Body of pancreas (tissue), 4 donors: ENCODE measurements at regions not wholly inside any gene's neighbourhood (a gene's known extent, or its start where the extent isn't known, plus 50 kb on each side); places are given as distances from the start of the nearest gene placed in this dataset.

ENCODE experiments used
- POLR2A ChIP-seq, 3 donors: fragments of 450-650 bp; IDR thresholded peaks; one replicate each; pipeline ENCODE4 v1.6.1; 2016; ENCODE audit warnings: antibody characterized with exemption in 3 of 3, mild to moderate bottlenecking in 2 of 3
- TF ChIP-seq, protein P1 (sequence below), 7 experiments: fragments of 450-650 bp in 4 of 7; fragments of 200-600 bp in 3 of 7; sonication (generic) in 3 of 7; IDR thresholded peaks; one replicate each; pipeline ENCODE4 v1.5.1; 2016 to 2019; ENCODE audit warnings: antibody characterized with exemption in 7 of 7

DNA sequence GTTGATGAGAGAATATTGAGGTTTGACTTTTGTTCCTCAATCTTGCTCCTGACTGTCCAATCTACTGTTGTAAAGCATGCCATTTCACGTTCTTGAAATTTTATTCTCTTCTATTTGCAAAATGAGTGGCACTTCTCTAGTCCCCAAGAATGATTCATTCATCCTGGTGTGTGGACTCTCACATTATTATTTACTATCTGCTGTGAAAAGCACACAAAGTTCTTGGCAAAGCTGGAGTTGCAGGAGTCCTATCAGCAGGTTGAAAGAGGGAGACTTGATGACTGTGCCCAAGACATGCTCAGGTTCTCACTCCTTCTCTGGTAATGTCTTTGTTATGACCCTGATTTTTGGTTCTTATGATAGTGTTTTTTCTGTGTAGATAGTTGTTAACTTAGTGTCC, 382.6 kb downstream of the DMRTA1 start:
- TF ChIP-seq, protein P1, sequence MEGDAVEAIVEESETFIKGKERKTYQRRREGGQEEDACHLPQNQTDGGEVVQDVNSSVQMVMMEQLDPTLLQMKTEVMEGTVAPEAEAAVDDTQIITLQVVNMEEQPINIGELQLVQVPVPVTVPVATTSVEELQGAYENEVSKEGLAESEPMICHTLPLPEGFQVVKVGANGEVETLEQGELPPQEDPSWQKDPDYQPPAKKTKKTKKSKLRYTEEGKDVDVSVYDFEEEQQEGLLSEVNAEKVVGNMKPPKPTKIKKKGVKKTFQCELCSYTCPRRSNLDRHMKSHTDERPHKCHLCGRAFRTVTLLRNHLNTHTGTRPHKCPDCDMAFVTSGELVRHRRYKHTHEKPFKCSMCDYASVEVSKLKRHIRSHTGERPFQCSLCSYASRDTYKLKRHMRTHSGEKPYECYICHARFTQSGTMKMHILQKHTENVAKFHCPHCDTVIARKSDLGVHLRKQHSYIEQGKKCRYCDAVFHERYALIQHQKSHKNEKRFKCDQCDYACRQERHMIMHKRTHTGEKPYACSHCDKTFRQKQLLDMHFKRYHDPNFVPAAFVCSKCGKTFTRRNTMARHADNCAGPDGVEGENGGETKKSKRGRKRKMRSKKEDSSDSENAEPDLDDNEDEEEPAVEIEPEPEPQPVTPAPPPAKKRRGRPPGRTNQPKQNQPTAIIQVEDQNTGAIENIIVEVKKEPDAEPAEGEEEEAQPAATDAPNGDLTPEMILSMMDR (IDR thresholded peaks at IDR 0.05) = no peak
- no peak for TF ChIP-seq POLR2A (IDR thresholded peaks at IDR 0.05)
